NCI-H2196 treated with DMSO at 0.1 percent for 48 hours (cell line): ENCODE measurements at regions not wholly inside any gene's neighbourhood (a gene's known extent, or its start where the extent isn't known, plus 50 kb on each side); places are given as distances from the start of the nearest gene placed in this dataset.

Experiments
- DNase-seq: peaks from one replicate; lab custom pipeline; 2025; ENCODE audit not compliant: unreplicated experiment; lab: John Stamatoyannopoulos, UW

DNA sequence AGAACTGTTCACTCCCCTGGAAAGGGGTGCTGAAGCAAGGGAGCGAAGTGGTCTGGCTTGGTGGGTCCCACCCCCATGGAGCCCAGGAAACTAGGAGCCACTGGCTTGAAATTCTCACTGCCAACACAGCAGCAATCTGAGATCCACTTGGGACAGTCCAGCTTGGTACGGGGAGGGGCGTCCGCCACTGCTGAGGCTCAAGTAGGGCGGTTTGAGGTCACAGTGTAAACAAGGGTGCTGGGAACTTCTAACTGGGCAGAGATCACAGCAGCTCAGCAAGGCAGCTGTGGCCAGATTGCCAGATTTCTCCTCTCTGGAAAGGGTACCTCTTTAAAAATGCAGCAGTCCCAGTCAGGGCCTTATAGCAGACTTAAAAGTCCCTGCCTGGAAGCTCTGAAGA, 53.9 kb upstream of the GALNTL6 start:
- no peak for DNase-seq

DNA sequence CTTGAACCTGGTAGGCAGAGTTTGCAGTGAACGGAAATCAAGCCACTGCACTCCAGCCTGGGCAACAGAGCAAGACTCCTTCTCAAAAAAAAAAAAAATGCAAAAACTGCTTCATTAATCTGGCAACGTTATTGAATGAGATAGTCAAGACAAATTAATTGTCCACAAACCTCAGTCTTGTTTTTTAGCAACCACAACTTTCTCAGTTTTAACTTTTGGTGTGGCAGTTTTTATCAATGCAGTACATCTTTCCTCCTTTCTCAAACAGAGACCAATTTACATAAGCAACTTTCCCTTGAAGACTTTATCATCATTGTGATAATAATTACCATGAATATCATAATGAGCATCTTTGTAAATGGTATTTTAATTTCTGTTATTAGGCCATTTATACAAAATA, 61.7 kb upstream of the GALNTL6 start:
- DNase-seq, result no peak

DNA sequence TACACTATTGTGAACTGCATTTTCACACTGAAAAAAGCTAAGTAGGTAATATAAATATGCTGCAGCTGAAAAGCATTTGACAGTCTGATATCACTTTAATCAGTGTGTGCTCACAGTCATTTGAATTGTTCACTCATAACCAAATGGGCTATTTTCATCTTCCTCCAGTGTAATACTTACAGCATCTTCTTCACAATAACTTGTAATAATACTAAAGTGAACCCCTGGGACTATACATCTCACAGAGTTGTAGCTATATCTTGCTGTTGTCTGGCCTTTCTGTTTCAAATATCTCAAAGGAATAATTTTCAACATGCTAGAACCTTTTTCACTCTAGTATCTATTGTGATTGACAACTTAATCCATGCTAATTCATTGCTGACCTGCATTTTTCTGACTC, 66.8 kb upstream of the GALNTL6 start:
- no peak for DNase-seq

DNA sequence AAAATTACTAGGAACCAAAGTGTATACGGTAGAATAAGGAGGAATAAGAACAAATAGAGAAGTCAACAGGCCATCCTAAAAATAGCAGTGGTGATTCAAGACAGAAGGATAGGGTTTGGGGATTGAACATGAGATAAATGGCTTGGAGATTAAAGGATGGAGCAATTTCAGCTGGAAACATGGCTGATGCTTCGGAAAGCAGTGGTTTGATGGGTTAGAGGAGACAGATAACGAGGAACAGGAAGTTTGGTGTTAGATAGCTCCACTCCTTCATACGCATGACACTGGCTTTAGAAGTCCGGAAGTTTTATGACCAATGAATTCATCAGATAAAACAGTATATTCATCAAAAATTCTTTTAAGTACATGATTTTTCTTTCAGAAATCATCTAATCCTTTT, 70.8 kb upstream of the GALNTL6 start:
- no peak for DNase-seq

DNA sequence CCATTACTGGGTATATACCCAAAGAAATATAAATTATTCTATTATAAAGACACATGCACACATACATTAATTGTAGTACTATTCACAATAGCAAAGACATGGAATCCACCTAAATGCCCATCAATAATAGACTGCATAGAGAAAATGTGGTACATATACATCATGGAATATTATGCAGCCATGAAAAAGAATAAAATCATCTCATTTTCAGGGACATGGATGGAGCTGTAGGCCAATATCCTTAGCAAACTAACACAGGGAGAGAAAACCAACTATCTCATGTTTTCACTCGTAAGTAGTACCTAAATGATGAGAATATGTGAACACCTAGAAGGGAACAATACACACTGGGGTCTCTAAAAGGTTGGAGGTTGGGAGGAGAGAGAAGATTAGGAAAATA, 86.0 kb upstream of the GALNTL6 start:
- DNase-seq, result no peak

DNA sequence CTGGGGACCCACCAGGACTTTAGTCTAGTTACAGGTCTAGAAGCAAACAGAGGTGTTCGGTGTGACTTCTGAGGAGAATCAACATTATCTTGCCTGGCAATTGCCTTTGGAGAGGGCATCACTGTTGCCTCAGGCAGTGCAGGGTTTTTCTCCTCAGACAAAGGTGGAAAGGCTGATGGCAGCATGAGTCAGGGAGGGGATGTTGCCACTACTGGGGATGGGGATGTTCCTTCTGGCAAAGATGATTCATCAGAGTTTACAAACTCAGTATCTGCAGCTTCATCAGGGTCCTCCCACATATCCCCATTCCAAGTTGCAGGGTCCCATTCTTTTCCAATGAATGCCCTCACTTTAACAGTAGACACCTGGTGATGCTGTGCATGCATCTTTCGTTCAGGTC, 91.3 kb upstream of the GALNTL6 start:
- no peak for DNase-seq

DNA sequence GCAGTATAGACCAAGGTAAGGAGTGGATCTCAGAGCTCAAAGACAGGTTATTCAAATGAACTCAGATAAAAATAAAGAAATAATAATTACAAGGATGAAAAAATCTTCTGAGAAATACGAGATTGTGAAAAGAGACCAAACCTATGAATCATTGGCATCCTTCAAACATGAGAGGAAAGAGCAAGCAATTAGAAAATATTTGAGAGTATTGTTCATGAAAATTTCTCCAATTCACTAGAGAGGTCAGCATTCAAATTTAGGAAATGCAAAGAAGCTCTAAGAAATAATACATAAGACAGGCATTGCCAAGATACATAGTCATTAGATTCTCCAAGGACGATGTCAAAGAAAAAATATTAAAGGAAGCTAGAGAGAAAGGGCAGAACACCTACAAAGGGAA, 93.5 kb upstream of the GALNTL6 start:
- no peak for DNase-seq

DNA sequence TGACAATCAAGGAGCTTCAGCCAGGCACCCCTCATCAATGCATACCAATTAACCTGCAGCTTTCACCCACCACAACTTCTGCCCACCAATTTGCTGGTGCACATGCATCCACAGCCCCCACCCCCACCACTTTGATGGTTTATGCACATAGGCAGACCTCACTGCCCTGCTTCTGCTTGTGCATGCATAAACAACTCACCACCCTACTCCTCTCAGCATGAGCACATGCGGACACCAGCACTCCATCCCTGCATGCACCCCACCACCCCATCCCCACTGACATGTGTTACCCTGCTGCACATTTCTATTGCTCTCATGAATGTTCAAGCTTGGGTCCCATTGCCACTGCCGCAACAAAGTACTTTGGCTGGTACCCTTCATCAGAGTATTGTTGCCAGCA, 94.5 kb upstream of the GALNTL6 start:
- no peak for DNase-seq

DNA sequence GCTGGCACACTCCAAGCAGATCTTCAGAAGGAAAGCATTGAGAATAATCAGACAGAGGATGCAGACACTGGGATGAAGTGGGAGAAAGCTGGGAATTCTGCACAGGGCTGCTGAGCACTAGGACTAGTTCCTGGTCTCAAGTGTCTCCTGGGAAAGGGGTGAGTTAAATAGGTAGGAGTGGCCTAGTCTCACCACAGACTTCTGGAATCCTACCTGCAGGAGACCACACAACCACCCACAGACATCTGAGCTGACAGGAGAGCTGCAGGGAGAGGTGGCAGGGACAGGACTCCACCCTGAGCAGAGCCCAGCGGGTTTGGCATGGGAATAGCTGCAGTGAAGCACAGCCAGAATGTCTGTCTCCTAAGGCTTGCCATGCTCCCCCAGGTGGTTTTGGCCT, 95.1 kb upstream of the GALNTL6 start:
- no peak for DNase-seq

DNA sequence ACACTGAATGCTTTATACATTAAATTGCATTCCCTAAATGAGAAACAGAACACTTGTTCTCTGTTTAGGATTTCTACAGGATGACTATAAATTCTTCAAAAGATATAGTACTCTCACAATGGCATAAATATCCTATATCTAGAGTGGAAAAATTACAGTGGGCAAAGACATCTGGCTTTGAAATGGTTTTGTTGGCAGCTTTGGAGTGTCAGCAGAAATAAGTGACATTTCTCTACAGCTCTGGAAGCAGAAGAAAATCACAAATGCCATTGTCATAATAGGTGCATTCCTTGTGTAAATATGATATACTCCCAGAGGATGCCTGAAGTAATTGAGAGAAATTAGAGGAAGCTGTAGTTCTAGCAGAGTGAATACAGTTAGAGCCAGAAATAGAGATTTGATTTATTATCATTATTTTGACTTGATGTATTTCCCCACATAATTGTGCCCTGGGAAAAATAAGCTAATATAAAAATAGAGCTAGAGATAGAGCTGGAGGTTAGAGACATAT, 95.9 kb upstream of the GALNTL6 start:
- no peak for DNase-seq

DNA sequence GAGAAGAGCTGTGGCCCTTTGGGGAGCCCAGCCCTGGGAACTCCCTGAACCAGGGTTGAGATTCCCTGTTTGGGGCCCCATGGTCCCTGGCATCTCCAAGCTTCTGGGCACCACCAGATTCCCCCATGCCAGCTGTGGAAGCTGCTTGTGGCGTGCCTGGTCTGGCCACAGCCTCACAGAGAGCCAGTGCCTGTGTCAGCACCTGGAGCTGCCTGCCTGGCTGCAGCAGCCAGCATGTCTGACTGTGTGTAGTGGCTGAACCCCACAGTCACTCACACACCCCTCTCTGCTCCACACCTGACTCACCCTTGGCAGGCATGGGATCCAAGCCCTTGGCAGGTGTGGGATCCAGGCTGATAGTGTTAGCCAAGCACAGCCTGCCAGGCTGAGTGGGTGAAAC, 97.2 kb upstream of the GALNTL6 start:
- DNase-seq, result no peak

DNA sequence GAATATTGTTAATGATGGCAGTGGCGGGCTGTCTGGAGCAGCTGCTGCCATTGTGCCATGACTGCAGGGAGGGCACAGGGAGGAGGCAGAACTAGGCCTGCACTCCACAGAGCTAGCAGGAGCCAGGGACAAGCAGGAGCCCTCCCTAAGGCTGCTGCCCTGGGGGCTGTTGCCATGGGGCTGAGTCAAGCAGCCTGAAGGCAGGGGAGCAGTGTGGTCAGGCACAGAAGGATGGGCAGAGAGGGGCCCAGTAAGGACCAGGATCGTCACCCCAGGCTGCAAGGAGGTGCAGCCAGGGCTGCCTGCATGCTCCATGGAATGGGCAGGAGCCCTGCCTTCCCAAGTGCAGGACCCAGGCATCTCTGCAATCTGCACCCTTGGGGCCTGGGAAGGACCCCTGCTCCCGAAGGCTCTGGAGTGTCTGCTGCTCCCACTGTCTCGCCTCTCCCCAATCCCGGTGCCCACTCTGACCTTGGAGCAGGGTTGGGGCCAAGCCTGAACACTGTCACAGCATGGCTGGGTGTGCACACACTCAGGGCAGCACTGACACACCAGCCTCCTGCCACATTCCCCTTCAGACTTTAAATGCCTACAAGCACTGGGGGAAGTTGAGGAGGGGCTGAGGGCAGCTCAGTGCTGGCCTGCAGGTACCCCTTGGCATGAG, 98.3 kb upstream of the GALNTL6 start:
- DNase-seq, result no peak

DNA sequence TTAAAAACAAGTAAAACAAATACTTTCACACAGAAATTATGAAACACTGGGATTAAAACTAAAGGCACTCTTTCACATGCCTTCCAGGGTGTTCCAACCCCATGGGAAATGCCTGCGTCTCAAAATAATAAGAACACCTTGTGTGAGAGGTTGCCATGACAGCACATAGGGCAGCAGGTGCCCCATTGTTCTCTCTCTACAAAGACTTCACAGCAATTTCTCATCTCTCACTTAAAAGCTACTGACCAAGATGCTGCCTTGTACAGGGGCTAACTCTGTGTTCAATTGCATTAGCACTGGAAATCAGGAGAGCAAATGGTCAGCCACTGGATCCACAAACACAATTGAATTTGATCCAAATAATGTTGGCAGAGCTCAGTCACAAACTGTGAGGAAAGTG, 102.5 kb upstream of the GALNTL6 start:
- DNase-seq, result no peak

DNA sequence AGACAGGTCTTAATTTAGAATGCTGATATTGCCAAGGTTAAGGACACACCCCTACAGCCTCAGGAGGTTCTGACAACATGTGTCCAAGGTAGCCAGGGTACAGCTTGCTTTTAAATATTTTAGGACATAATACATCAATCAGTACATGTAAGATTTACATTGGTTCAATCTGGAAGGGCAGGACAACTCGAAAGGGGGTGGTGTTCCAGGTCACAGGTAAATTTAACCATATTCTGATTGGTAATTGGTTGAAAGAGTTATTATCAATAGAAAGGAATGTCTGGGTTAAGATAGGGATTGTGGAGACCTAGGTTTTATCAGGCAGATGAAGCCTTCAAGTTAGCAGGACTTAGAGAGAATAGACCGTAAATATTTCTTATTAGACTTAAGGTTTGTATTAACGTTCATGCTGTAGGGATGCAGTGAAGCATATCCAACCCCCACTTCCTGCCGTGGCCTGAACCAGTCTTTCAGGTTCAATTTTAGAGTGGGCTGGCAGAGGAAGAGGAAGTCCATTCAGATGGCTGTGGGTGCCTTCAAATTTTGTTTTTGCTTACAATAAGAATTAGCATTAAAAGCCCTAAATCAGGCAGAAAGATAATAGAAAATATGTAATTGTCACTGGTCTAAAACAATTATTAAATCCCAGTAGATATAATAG, 136.5 kb upstream of the GALNTL6 start:
- DNase-seq, result no peak

DNA sequence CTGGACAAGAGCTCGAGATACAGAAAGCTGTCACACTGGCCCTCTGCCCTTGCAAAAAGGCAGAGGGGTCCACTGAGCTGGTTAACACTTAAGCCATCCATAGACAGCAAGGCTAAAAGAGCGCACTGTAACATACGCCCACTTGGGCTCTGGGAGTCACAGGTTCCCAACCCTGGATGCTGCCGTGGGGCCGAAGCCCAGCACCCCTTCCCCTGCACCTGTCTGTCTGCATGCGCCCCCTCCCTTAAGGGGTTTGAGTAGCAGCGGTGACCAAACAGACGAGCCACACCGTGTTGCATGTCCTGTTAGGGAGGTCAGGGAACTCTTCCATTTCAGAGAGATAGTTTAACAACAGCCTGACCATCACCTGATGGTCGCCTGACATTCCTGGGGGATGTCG, 138.4 kb upstream of the GALNTL6 start:
- no peak for DNase-seq

DNA sequence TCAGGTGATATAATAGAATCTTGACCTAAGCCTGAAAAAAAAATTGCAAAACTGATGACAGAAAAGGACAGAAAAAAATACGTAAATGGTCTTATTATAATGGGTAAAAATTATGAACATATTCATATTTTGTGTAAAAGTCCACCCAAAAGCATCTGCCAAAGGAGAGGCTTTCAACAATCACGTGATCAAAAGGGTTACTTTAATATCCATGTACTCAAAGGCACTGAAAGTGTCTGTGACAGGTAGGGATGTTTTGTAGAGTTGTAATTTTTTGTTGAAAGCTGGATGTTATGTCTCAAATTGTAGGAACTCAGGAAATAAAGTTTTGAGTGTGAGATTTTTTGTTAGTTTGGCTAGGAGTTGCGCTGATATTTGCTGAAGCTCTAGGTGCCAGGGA, 144.8 kb upstream of the GALNTL6 start:
- DNase-seq, result no peak

DNA sequence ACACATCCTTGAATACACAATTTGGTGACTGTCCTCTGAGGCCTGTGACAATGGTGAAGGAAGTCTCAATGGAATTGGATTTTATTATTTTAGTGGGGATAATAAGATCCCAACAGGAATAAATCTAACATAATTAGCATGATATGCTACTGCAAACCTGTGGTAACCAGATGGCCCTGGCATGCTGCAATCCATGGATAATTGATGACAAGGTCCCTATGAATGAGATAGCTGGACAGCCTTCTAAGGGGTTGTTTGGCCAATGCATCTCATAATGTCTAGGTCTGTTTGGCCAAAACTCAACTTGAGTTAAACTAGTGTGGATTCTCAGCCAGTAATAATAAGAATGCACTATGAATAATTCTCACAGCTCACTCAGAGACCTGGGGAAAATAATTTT, 145.3 kb upstream of the GALNTL6 start:
- DNase-seq, result no peak

DNA sequence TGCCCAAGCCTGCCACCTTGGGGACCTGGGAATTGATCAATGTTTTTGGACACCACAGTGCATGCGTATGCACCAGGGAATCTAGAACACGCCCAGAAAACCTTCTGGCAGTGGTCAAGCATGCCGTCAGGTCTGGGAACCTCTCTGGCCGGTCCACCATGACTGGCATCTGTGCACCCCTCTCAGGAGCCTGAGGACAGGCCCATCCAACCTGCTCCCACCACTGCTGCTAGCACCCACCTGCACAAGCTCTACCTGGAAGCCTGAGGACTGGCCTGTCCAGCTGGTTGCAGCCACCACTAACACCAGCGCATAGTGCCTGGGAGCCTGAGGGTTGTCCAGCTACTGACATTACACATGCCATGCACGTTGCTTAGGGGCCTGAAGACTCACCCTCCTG, 162.1 kb upstream of the GALNTL6 start:
- DNase-seq, result no peak

DNA sequence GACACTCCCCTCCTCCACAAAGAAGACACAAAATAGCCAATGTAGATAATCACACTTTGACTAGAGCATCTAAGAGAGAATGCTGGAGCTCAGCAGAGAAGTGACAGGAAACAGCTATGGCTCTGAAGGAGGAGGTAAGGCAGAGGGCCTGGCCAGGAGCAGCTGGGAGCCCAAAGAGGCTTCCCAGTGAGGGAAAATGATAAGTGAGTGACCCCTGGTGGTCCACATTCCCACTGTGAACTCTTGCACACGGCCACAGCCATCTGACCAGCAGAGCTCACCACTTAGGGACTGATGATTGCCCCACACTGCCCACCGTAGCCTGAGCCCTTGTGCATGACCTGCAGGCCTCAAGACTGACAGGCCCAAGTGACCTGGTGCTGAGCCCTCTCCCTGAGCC, 162.7 kb upstream of the GALNTL6 start:
- no peak for DNase-seq

DNA sequence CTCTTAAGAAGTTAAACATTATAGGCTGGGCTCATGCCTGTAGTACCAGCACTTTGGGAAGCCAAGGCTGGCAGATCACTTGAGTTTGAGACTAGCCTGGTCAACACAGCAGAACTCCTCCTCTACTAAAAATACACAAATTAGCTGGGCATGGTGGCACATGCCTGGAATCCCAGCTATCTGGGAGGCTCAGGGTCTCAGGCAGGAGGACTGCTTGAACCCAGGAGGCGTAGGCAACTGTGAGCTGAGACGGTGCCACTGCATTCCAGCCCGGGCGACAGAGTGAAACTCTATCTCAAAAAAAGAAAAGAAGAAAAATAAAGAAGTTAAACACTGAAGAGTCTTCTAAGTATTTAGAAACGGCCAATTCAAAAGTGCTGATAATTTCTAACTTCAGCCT, 164.3 kb upstream of the GALNTL6 start:
- no peak for DNase-seq

DNA sequence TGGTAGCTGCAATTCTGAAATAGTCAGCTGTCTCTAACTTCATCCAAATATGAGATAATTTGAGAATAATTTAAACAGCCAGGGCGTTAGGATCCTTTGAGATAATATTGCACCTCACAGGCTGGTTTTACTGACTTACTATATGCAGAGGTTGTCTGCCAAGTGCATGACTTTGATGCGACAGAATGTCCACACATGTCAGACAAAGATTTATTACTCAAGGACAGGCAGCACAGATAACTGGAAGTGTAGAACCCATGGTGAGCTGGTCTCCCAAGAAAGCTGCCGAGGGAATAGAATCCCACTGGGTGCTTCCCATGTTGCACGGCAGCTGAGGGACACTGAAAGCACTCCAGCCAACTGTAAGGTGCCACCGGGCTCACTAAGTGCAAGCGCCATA, 166.2 kb upstream of the GALNTL6 start:
- DNase-seq, result no peak

DNA sequence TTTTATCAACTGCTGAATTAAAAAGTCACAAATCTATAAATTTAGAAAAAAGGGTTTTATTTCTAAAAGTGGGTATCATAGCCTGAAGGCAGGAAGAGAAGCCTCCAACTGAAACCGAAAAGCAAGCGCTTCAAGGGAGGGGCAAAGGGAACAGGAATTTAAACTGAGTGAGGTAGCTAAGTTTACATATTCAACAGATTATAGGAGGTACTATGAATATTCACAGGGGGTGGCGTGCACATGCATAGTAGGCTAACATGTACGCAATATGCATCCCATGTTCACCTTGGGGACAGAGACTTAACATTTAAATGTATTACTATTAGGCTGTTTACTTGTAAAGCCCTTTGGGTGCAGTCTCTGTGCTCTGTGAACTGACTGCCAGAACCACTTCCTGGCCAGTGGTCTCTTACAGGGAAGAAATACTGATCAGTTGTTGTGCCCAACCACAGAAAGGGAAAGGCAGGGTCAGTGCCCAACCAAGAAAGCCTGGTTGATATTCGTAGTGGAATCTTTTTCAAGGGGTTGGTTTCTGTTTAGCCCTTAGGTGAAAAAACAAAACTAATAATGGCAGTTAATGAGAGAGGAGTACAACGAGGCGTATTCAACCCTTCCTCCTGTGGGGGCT, 168.7 kb upstream of the GALNTL6 start:
- DNase-seq, result no peak

DNA sequence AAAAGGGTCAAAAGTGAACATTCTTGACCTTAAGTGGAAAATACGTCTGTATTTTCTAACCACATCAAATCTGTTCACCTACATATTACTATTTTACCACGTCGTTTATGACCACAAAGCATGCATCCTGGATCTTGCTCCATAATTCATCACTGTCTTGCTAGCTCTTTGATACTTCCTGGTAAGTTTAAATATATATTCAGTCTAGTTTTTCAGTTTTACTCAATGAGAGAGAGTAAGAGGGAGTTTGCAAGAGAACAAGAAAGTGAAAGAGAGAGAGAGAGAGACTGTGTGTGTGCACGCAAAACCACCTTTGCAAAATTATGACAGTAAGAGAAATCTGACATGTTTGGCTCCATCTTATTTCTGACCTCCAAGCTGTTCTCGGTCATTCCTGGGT, 173.7 kb upstream of the GALNTL6 start:
- DNase-seq, result no peak
